Small intestine (tissue), 7 donors: ENCODE measurements at regions not wholly inside any gene's neighbourhood (a gene's known extent, or its start where the extent isn't known, plus 50 kb on each side); places are given as distances from the start of the nearest gene placed in this dataset.

Experiments
- DNase-seq, 2 donors: peaks; one replicate each; pipeline versions ENCODE4 v3.0.0 to v3.0.0-alpha.2; 2013
- FAIRE-seq: peaks from 2 replicates; lab custom pipeline; 2012; peaks lifted over from hg19 to GRCh38; lab: Jason Lieb, UNC
- H3K27ac ChIP-seq, 3 donors: one replicate each; pipeline ENCODE4 v1.5.1; 2013; ENCODE audit warnings: low read length in 2 of 3, mild to moderate bottlenecking in 2 of 3, control low read depth in 1 of 3, inconsistent platforms in 1 of 3, low read depth in 1 of 3, moderate library complexity in 1 of 3
- H3K27me3 ChIP-seq, 3 donors: one replicate each; pipeline ENCODE4 v1.6.1; 2013; ENCODE audit warnings: low read length in 3 of 3, inconsistent platforms in 1 of 3; ENCODE audit not compliant: control insufficient read depth in 3 of 3, insufficient read depth in 3 of 3
- H3K36me3 ChIP-seq, 3 donors: one replicate each; pipeline ENCODE4 v1.6.1; 2013; ENCODE audit warnings: low read length in 3 of 3, inconsistent platforms in 1 of 3, low read depth in 1 of 3, mild to moderate bottlenecking in 1 of 3, moderate library complexity in 1 of 3; ENCODE audit not compliant: control insufficient read depth in 3 of 3, insufficient read depth in 2 of 3
- H3K4me1 ChIP-seq, 3 donors: one replicate each; pipeline ENCODE4 v1.6.1; 2013; ENCODE audit warnings: low read length in 2 of 3, inconsistent platforms in 1 of 3, low read depth in 1 of 3, mild to moderate bottlenecking in 1 of 3, moderate library complexity in 1 of 3; ENCODE audit not compliant: control insufficient read depth in 3 of 3, insufficient read depth in 2 of 3
- H3K4me3 ChIP-seq, 3 donors: one replicate each; pipeline ENCODE4 v1.5.1; 2013; ENCODE audit warnings: low read length in 3 of 3, control low read depth in 1 of 3, inconsistent platforms in 1 of 3, low read depth in 1 of 3, mild to moderate bottlenecking in 1 of 3, moderate library complexity in 1 of 3
- H3K9me3 ChIP-seq, 2 donors: one replicate each; pipeline ENCODE4 v1.6.1; 2013; ENCODE audit warnings: low read depth in 1 of 2, low read length in 1 of 2; ENCODE audit not compliant: control insufficient read depth in 2 of 2, insufficient read depth in 1 of 2
- WGBS, 3 donors: extraction: QIAGEN DNeasy Blood & Tissue Kit; methylation state at CpG; one replicate each; pipeline ENCODE4 v1.1.7; 2013; 5-methylcytosine and 5-hydroxymethylcytosine counted together
- donor health status: healthy with polysubstance abuse.
- donor health status: control.
- donor health status: control.
- donor health status: Bipolar disorder and iron deficiency.
- donor health status: healthy.

GRCh38 chr9:3687145-3687544 is 161.3 kb upstream of the RFX3 start:
- H3K27me3 ChIP-seq = no peaks in the 10 kb centered on the region
- no peaks in the 10 kb centered on the region for H3K36me3 ChIP-seq
- no peak overlapping the region for H3K27ac ChIP-seq
- no peak for DNase-seq
- FAIRE-seq = no peak
- no peaks in the 10 kb centered on the region for H3K9me3 ChIP-seq
- no peak overlapping the region for H3K4me3 ChIP-seq
- H3K4me1 ChIP-seq = no peaks in the 10 kb centered on the region

- Histone ChIP-seq H3K4me1 (no peaks in the 10 kb centered on the region), H3K4me3 (no peak overlapping the region), H3K9me3 (no peaks in the 10 kb centered on the region), H3K36me3 (no peaks in the 10 kb centered on the region), H3K27ac (no peak overlapping the region), H3K27me3 (no peaks in the 10 kb centered on the region)
- FAIRE-seq = no peak
- WGBS, 3 donors = 85 to 92% (median 91%) methylated on average over 3 of the region's 3 CpGs
- DNase-seq = no peak
Measured at GRCh38 chr9:3682186-3682585, 156.4 kb upstream of the RFX3 start.

- Histone ChIP-seq H3K4me3 (no peak overlapping the region), H3K9me3 (no peaks in the 10 kb centered on the region), H3K4me1 (no peaks in the 10 kb centered on the region), H3K36me3 (no peaks in the 10 kb centered on the region), H3K27me3 (no peaks in the 10 kb centered on the region), H3K27ac (no peak overlapping the region)
- WGBS, 3 donors = 81 to 90% (median 87%) methylated on average over 4 of the region's 4 CpGs
- FAIRE-seq (no peak), DNase-seq (no peak)
Measured at GRCh38 chr9:3677541-3677940, 151.7 kb upstream of the RFX3 start.

- no peak for DNase-seq
- WGBS, 3 donors = 63 to 76% (median 64%) methylated on average over 3 of the region's 3 CpGs
- Histone ChIP-seq H3K4me3 (no peak overlapping the region), H3K4me1 (no peaks in the 10 kb centered on the region), H3K27ac (no peak overlapping the region), H3K36me3 (no peaks in the 10 kb centered on the region), H3K27me3 (no peaks in the 10 kb centered on the region), H3K9me3 (no peaks in the 10 kb centered on the region)
- FAIRE-seq = no peak
Measured at GRCh38 chr9:3676766-3677165, 151.0 kb upstream of the RFX3 start.

- H3K4me3 ChIP-seq = no peak overlapping the region
- no peak for DNase-seq
- no peaks in the 10 kb centered on the region for H3K9me3 ChIP-seq
- H3K36me3 ChIP-seq = no peaks in the 10 kb centered on the region
- WGBS, 3 donors = 88 to 94% (median 90%) methylated on average over 2 of the region's 2 CpGs
- FAIRE-seq = no peak
- no peaks in the 10 kb centered on the region for H3K4me1 ChIP-seq
- H3K27ac ChIP-seq = no peak overlapping the region
- no peaks in the 10 kb centered on the region for H3K27me3 ChIP-seq
Measured at GRCh38 chr9:3675946-3676345, 150.1 kb upstream of the RFX3 start.

GRCh38 chr9:3674561-3674960 is 148.8 kb upstream of the RFX3 start:
- H3K4me1 ChIP-seq = no peaks in the 10 kb centered on the region
- 76 to 85% (median 81%) methylated on average over 5 of the region's 5 CpGs for WGBS, 3 donors
- FAIRE-seq (no peak), DNase-seq (no peak)
- no peak overlapping the region for H3K27ac ChIP-seq
- no peak overlapping the region for H3K4me3 ChIP-seq
- no peaks in the 10 kb centered on the region for H3K27me3 ChIP-seq
- no peaks in the 10 kb centered on the region for H3K36me3 ChIP-seq
- H3K9me3 ChIP-seq = no peaks in the 10 kb centered on the region

GRCh38 chr9:3672399-3672798 is 146.6 kb upstream of the RFX3 start:
- H3K4me1 ChIP-seq = no peaks in the 10 kb centered on the region
- H3K9me3 ChIP-seq = no peaks in the 10 kb centered on the region
- no peaks in the 10 kb centered on the region for H3K27me3 ChIP-seq
- H3K27ac ChIP-seq = no peak overlapping the region
- FAIRE-seq (no peak), DNase-seq (no peak)
- no peak overlapping the region for H3K4me3 ChIP-seq
- 85 to 93% (median 91%) methylated on average over 5 of the region's 5 CpGs for WGBS, 3 donors
- H3K36me3 ChIP-seq = no peaks in the 10 kb centered on the region

GRCh38 chr9:3664044-3664443 is 138.2 kb upstream of the RFX3 start:
- Histone ChIP-seq H3K9me3 (no peaks in the 10 kb centered on the region), H3K27me3 (no peaks in the 10 kb centered on the region), H3K4me3 (no peak overlapping the region), H3K36me3 (no peaks in the 10 kb centered on the region), H3K4me1 (no peaks in the 10 kb centered on the region), H3K27ac (no peak overlapping the region)
- FAIRE-seq (no peak), DNase-seq (no peak)
- 64 to 93% (median 85%) methylated on average over 1 of the region's 1 CpG for WGBS, 3 donors

GRCh38 chr9:3662671-3663070 is 136.9 kb upstream of the RFX3 start:
- DNase-seq (no peak), FAIRE-seq (no peak)
- Histone ChIP-seq H3K4me1 (no peaks in the 10 kb centered on the region), H3K9me3 (no peaks in the 10 kb centered on the region), H3K27ac (no peak overlapping the region), H3K36me3 (no peaks in the 10 kb centered on the region), H3K4me3 (no peak overlapping the region), H3K27me3 (no peaks in the 10 kb centered on the region)
- 87 to 90% (median 89%) methylated on average over 4 of the region's 4 CpGs for WGBS, 3 donors
